Smooth muscle cell (in vitro differentiated cells): ENCODE measurements at regions not wholly inside any gene's neighbourhood (a gene's known extent, or its start where the extent isn't known, plus 50 kb on each side); places are given as distances from the start of the nearest gene placed in this dataset.

Experiments used
- DNase-seq: peaks from one replicate; lab custom pipeline; 2025; ENCODE audit not compliant: unreplicated experiment; lab: John Stamatoyannopoulos, UW
- H2AFZ ChIP-seq: fragments of 200-600 bp; sonication (generic); 2 replicates; pipeline ENCODE4 v1.6.0; 2016; ENCODE audit warnings: antibody characterized with exemption, low read depth, mild to moderate bottlenecking
- H3F3A ChIP-seq: fragments of 200-600 bp; sonication (generic); 2 replicates; pipeline ENCODE4 v1.6.0; 2017; ENCODE audit warnings: antibody characterized with exemption, low read depth
- H3K27ac ChIP-seq: fragments of 200-600 bp; sonication (generic); 2 replicates; pipeline ENCODE4 v1.5.1; 2016; ENCODE audit warnings: low read depth, mild to moderate bottlenecking
- H3K27me3 ChIP-seq: fragments of 200-600 bp; sonication (generic); 2 replicates; pipeline ENCODE4 v1.6.1; 2016; ENCODE audit warnings: low read depth, mild to moderate bottlenecking
- H3K36me3 ChIP-seq: fragments of 200-600 bp; sonication (generic); 2 replicates; pipeline ENCODE4 v1.5.1; 2016; ENCODE audit warnings: low read depth
- H3K4me1 ChIP-seq: fragments of 200-600 bp; sonication (generic); 2 replicates; pipeline ENCODE4 v1.5.1; 2016; ENCODE audit warnings: low read depth
- H3K4me2 ChIP-seq: fragments of 200-600 bp; sonication (generic); 2 replicates; pipeline ENCODE4 v1.6.0; 2016; ENCODE audit warnings: mild to moderate bottlenecking
- H3K4me3 ChIP-seq: fragments of 200-600 bp; sonication (generic); 2 replicates; pipeline ENCODE4 v1.5.1; 2016; ENCODE audit warnings: mild to moderate bottlenecking
- H3K79me2 ChIP-seq: fragments of 200-600 bp; sonication (generic); 2 replicates; pipeline ENCODE4 v1.6.0; 2016; ENCODE audit warnings: low read depth, mild to moderate bottlenecking
- H3K9ac ChIP-seq: fragments of 200-600 bp; sonication (generic); 2 replicates; pipeline ENCODE4 v1.6.0; 2016; ENCODE audit warnings: low read depth
- H3K9me3 ChIP-seq: fragments of 200-600 bp; sonication (generic); replicated peaks from 2 replicates; pipeline ENCODE4 v1.5.1; 2016; ENCODE audit warnings: low read depth
- H4K20me1 ChIP-seq: fragments of 200-600 bp; sonication (generic); 2 replicates; pipeline ENCODE4 v1.6.0; 2016; ENCODE audit warnings: low read depth
- CTCF ChIP-seq: fragments of 200-600 bp; sonication (generic); IDR thresholded peaks from 2 replicates; pipeline ENCODE4 v1.5.1; 2017; ENCODE audit warnings: borderline replicate concordance, mild to moderate bottlenecking, antibody characterized with exemption; ENCODE audit not compliant: insufficient read depth, poor library complexity, severe bottlenecking
- WGBS: methylation state at CpG from one replicate; pipeline ENCODE4 v1.1.7; 2016; ENCODE audit warnings: low lambda C conversion rate; 5-methylcytosine and 5-hydroxymethylcytosine counted together

- no peak for DNase-seq
Measured at GRCh38 chr10:88041243-88042159, 178.1 kb downstream of the PTEN start.

GRCh38 chr10:88042160-88043100, 179.0 kb downstream of the PTEN start:
- no peaks in the 10 kb centered on the region for H4K20me1 ChIP-seq
- H3K4me3 ChIP-seq = no peak overlapping the region
- WGBS = 37% methylated on average over 19 of the region's 19 CpGs
- no peaks in the 10 kb centered on the region for H3K27me3 ChIP-seq
- H3F3A ChIP-seq = peaks cover 16% of the 10 kb centered on the region
- H3K36me3 ChIP-seq = no peaks in the 10 kb centered on the region
- no peak overlapping the region for H2AFZ ChIP-seq
- peaks cover 4% of the 10 kb centered on the region for H3K4me1 ChIP-seq
- DNase-seq = no peak
- peak overlapping the region; percentile 68 for H3K4me2 ChIP-seq
- peak overlapping the region; percentile 13 for H3K9ac ChIP-seq
- H3K9me3 ChIP-seq = no peaks in the 10 kb centered on the region
- TF ChIP-seq CTCF = no peak
- H3K27ac ChIP-seq = peak overlapping the region; percentile 78
- no peaks in the 10 kb centered on the region for H3K79me2 ChIP-seq

More at GRCh38 chr10:88041243-88042159, 178.1 kb downstream of the PTEN start:
- Histone ChIP-seq H2AFZ (no peak overlapping the region), H3K79me2 (no peaks in the 10 kb centered on the region), H3K9ac (no peak overlapping the region), H3K4me2 (peak overlapping the region; percentile 68), H3K36me3 (no peaks in the 10 kb centered on the region), H3K4me1 (peaks cover 4% of the 10 kb centered on the region), H3K4me3 (no peak overlapping the region), H3K27me3 (no peaks in the 10 kb centered on the region), H3K9me3 (no peaks in the 10 kb centered on the region), H3K27ac (peak overlapping the region; percentile 78), H3F3A (peaks cover 16% of the 10 kb centered on the region), H4K20me1 (no peaks in the 10 kb centered on the region)
- 40% methylated on average over 11 of the region's 11 CpGs for WGBS
- TF ChIP-seq CTCF = no peak

GRCh38 chr10:88045096-88045495, 181.7 kb downstream of the PTEN start:
- TF ChIP-seq CTCF = no peak
- Histone ChIP-seq H3K9me3 (no peaks in the 10 kb centered on the region), H3K36me3 (no peaks in the 10 kb centered on the region), H3K27me3 (no peaks in the 10 kb centered on the region), H2AFZ (peak overlapping the region; percentile 17), H3K4me3 (no peak overlapping the region), H4K20me1 (no peaks in the 10 kb centered on the region), H3K4me2 (peak overlapping the region; percentile 62), H3K79me2 (no peaks in the 10 kb centered on the region), H3F3A (peaks cover 16% of the 10 kb centered on the region), H3K4me1 (no peaks in the 10 kb centered on the region), H3K9ac (peak overlapping the region; percentile 39), H3K27ac (peak overlapping the region; percentile 78)
- DNase-seq = no peak
- WGBS = 28% methylated on average over 5 of the region's 5 CpGs
